ENCODE measurements at regions not wholly inside any gene's neighbourhood (a gene's known extent, or its start where the extent isn't known, plus 50 kb on each side); places are given as distances from the start of the nearest gene placed in this dataset.

GRCh38 chr19:28242317-28242927 is 970.5 kb downstream of the UQCRFS1 start:
- Histone ChIP-seq H3K9me3 (ENCODE audit: insufficient read depth, low read length) (no peaks in the 10 kb centered on the region), H3K4me1 (ENCODE audit: insufficient read depth, insufficient read length) (no peaks in the 10 kb centered on the region), H3K27me3 (ENCODE audit: insufficient read depth, insufficient read length) (no peaks in the 10 kb centered on the region), H3K9ac (ENCODE audit: insufficient read length, low read depth) (no peak overlapping the region), H3K36me3 (ENCODE audit: insufficient read depth, insufficient read length, low read length) (no peaks in the 10 kb centered on the region), H3K4me3 (ENCODE audit: insufficient read length, low read depth) (no peak overlapping the region)
- peak; percentile 60 for DNase-seq (ENCODE audit: low read depth, low spot score)
- TF ChIP-seq ZNF274 (IDR thresholded peaks at IDR 0.05; ENCODE audit: low read depth, low read length) (no peak), YY1 (IDR thresholded peaks at IDR 0.05; ENCODE audit: insufficient read depth, insufficient read length) (no peak), SUZ12 (IDR thresholded peaks at IDR 0.05; ENCODE audit: extremely low read depth, insufficient read depth, insufficient read length) (no peak)

GRCh38 chr19:28239270-28239669 is 973.7 kb downstream of the UQCRFS1 start:
- peak; percentile 68 for DNase-seq (ENCODE audit: low read depth, low spot score)
- Histone ChIP-seq H3K9ac (ENCODE audit: insufficient read length, low read depth) (no peak overlapping the region), H3K9me3 (ENCODE audit: insufficient read depth, low read length) (no peaks in the 10 kb centered on the region), H3K36me3 (ENCODE audit: insufficient read depth, insufficient read length, low read length) (no peaks in the 10 kb centered on the region), H3K4me3 (ENCODE audit: insufficient read length, low read depth) (no peak overlapping the region), H3K27me3 (ENCODE audit: insufficient read depth, insufficient read length) (no peaks in the 10 kb centered on the region), H3K4me1 (ENCODE audit: insufficient read depth, insufficient read length) (peaks cover 5% of the 10 kb centered on the region)
- TF ChIP-seq SUZ12 (IDR thresholded peaks at IDR 0.05; ENCODE audit: extremely low read depth, insufficient read depth, insufficient read length) (no peak), YY1 (IDR thresholded peaks at IDR 0.05; ENCODE audit: insufficient read depth, insufficient read length) (no peak), ZNF274 (IDR thresholded peaks at IDR 0.05; ENCODE audit: low read depth, low read length) (no peak)

DNA sequence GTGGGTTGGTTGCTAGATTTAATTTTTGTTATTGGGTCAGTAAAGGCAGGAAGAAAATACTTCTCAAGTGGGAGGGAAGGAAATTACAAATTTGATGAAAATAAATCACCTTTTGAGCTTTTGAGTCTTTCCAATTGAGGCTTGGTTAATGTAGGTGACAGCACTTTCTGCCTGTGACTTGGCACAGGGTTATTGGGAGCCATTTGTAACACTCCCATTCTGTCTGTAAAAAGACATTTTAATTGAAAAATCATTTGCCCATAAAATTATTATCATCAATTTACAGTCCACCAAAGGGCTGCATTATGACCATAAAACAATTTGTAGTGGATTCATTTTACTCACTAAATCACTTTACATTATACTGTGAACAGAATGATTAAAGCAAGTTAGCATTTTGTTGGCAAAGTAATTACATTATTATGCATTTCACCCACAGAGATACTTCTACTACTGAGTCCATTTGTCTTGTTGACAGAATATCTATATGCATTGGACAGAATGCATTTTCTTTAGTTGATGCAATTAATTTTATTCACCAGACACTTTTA is 974.6 kb downstream of the UQCRFS1 start:
- peaks cover 5% of the 10 kb centered on the region for H3K4me1 ChIP-seq (ENCODE audit: insufficient read depth, insufficient read length)
- H3K9ac ChIP-seq (ENCODE audit: insufficient read length, low read depth): no peak overlapping the region
- H3K27me3 ChIP-seq (ENCODE audit: insufficient read depth, insufficient read length): no peaks in the 10 kb centered on the region
- H3K36me3 ChIP-seq (ENCODE audit: insufficient read depth, insufficient read length, low read length): no peaks in the 10 kb centered on the region
- no peak for DNase-seq (ENCODE audit: low read depth, low spot score)
- TF ChIP-seq YY1 (IDR thresholded peaks at IDR 0.05; ENCODE audit: insufficient read depth, insufficient read length) (no peak), ZNF274 (IDR thresholded peaks at IDR 0.05; ENCODE audit: low read depth, low read length) (no peak), SUZ12 (IDR thresholded peaks at IDR 0.05; ENCODE audit: extremely low read depth, insufficient read depth, insufficient read length) (no peak)
- no peaks in the 10 kb centered on the region for H3K9me3 ChIP-seq (ENCODE audit: insufficient read depth, low read length)
- H3K4me3 ChIP-seq (ENCODE audit: insufficient read length, low read depth): no peak overlapping the region

GRCh38 chr19:28235606-28236125 is 977.3 kb downstream of the UQCRFS1 start:
- Histone ChIP-seq H3K36me3 (ENCODE audit: insufficient read depth, insufficient read length, low read length) (no peaks in the 10 kb centered on the region), H3K4me1 (ENCODE audit: insufficient read depth, insufficient read length) (peaks cover 5% of the 10 kb centered on the region), H3K9ac (ENCODE audit: insufficient read length, low read depth) (no peak overlapping the region), H3K4me3 (ENCODE audit: insufficient read length, low read depth) (no peak overlapping the region), H3K9me3 (ENCODE audit: insufficient read depth, low read length) (no peaks in the 10 kb centered on the region), H3K27me3 (ENCODE audit: insufficient read depth, insufficient read length) (no peaks in the 10 kb centered on the region)
- TF ChIP-seq SUZ12 (IDR thresholded peaks at IDR 0.05; ENCODE audit: extremely low read depth, insufficient read depth, insufficient read length) (no peak), YY1 (IDR thresholded peaks at IDR 0.05; ENCODE audit: insufficient read depth, insufficient read length) (no peak), ZNF274 (IDR thresholded peaks at IDR 0.05; ENCODE audit: low read depth, low read length) (no peak)
- no peak for DNase-seq (ENCODE audit: low read depth, low spot score)

DNA sequence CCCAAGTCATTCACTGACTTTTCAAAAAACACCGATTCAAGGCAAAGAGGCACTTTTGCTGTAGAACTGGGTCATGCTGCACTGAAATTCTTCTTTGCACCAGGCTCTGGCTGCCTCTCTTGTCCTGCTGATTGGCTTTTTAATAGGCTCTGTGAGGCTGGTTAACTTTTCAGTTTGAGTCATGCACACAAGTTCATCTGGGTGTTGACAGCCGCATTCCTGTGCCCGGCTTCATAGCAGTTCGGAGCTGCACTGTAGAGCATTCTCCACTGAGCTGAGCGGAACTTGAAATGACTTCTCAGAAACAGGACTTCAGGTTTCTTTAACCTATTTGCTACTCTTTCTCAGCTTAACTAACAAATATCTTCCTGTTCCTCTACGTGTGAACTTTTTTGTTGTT is 978.3 kb downstream of the UQCRFS1 start:
- no peaks in the 10 kb centered on the region for H3K36me3 ChIP-seq (ENCODE audit: insufficient read depth, insufficient read length, low read length)
- TF ChIP-seq SUZ12 (IDR thresholded peaks at IDR 0.05; ENCODE audit: extremely low read depth, insufficient read depth, insufficient read length) (no peak), YY1 (IDR thresholded peaks at IDR 0.05; ENCODE audit: insufficient read depth, insufficient read length) (no peak), ZNF274 (IDR thresholded peaks at IDR 0.05; ENCODE audit: low read depth, low read length) (no peak)
- no peaks in the 10 kb centered on the region for H3K27me3 ChIP-seq (ENCODE audit: insufficient read depth, insufficient read length)
- H3K4me1 ChIP-seq (ENCODE audit: insufficient read depth, insufficient read length): peaks cover 5% of the 10 kb centered on the region
- H3K4me3 ChIP-seq (ENCODE audit: insufficient read length, low read depth): no peak overlapping the region
- no peaks in the 10 kb centered on the region for H3K9me3 ChIP-seq (ENCODE audit: insufficient read depth, low read length)
- no peak for DNase-seq (ENCODE audit: low read depth, low spot score)
- no peak overlapping the region for H3K9ac ChIP-seq (ENCODE audit: insufficient read length, low read depth)

- TF ChIP-seq ZNF274 (IDR thresholded peaks at IDR 0.05; ENCODE audit: low read depth, low read length) (no peak), SUZ12 (IDR thresholded peaks at IDR 0.05; ENCODE audit: extremely low read depth, insufficient read depth, insufficient read length) (no peak), YY1 (IDR thresholded peaks at IDR 0.05; ENCODE audit: insufficient read depth, insufficient read length) (no peak)
- no peak for DNase-seq (ENCODE audit: low read depth, low spot score)
Observed at GRCh38 chr19:28228854-28229253, 984.1 kb downstream of the UQCRFS1 start.

DNA sequence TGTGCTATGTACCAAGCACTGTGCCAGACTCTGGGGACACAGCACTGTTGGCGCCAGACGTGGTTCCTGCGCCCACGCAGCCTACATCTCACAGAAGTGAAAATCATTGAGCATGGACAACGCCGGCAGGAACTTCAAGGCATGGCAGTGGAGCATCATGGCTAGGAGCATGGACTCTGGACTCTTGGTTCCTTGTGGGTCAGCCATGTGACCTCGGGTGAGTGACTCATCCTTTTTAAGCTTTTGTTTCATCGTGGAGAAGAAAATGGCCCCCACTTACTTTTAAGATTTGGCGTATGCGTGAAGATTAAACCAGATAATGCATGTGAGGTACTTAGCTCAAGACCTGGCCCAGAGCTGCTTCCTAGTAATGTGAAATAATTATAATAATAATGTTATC is 988.5 kb downstream of the UQCRFS1 start:
- Histone ChIP-seq H3K4me3 (ENCODE audit: insufficient read length, low read depth) (no peak overlapping the region), H3K36me3 (ENCODE audit: insufficient read depth, insufficient read length, low read length) (no peaks in the 10 kb centered on the region), H3K9ac (ENCODE audit: insufficient read length, low read depth) (no peak overlapping the region), H3K4me1 (ENCODE audit: insufficient read depth, insufficient read length) (no peaks in the 10 kb centered on the region), H3K9me3 (ENCODE audit: insufficient read depth, low read length) (peaks cover 26% of the 10 kb centered on the region), H3K27me3 (ENCODE audit: insufficient read depth, insufficient read length) (no peaks in the 10 kb centered on the region)
- TF ChIP-seq ZNF274 (IDR thresholded peaks at IDR 0.05; ENCODE audit: low read depth, low read length): no peak
- no peak for DNase-seq (ENCODE audit: low read depth, low spot score)

More at GRCh38 chr19:28228854-28229253, 984.1 kb downstream of the UQCRFS1 start:
- Histone ChIP-seq H3K9me3 (ENCODE audit: insufficient read depth, low read length) (0 out of 2 replicates have a peak, but pooled peaks cover 6% of the 10 kb centered on the region), H3K36me3 (ENCODE audit: insufficient read depth, insufficient read length, low read length) (no peaks in the 10 kb centered on the region), H3K9ac (ENCODE audit: insufficient read length, low read depth) (no peak overlapping the region), H3K4me1 (ENCODE audit: insufficient read depth, insufficient read length) (no peaks in the 10 kb centered on the region), H3K4me3 (ENCODE audit: insufficient read length, low read depth) (no peak overlapping the region), H3K27me3 (ENCODE audit: insufficient read depth, insufficient read length) (no peaks in the 10 kb centered on the region)

Measured in NT2/D1 (cell line).